Spleen (tissue), 7 donors: ENCODE measurements at regions not wholly inside any gene's neighbourhood (a gene's known extent, or its start where the extent isn't known, plus 50 kb on each side); places are given as distances from the start of the nearest gene placed in this dataset.

Experiments used
- POLR2A ChIP-seq, 3 donors: fragments of 450-650 bp; IDR thresholded peaks; one replicate each; pipeline ENCODE4 v1.5.1; 2017; ENCODE audit warnings: antibody characterized with exemption in 3 of 3, mild to moderate bottlenecking in 1 of 3
- TF ChIP-seq, protein P1 (sequence below), 11 experiments: fragments of 200-600 bp in 7 of 11; fragments of 450-650 bp in 4 of 11; sonication (generic) in 4 of 11; IDR thresholded peaks in 8 of 11; conservative IDR thresholded peaks in 3 of 11; 1 replicate in 7 of 11; 2 replicates in 4 of 11; pipeline versions ENCODE4 v1.4.0 to v1.8.0; 2016 to 2021; ENCODE audit warnings: antibody characterized with exemption in 11 of 11, inconsistent platforms in 4 of 11, mild to moderate bottlenecking in 1 of 11
- donor health status: DM: no; HTN: no; CAD: no; lungs with moderate emphysema.
- donor health status: DM: no; HTN: no; CAD: no.
- donor health status: DM: no; HTN: no; CAD: no.

DNA sequence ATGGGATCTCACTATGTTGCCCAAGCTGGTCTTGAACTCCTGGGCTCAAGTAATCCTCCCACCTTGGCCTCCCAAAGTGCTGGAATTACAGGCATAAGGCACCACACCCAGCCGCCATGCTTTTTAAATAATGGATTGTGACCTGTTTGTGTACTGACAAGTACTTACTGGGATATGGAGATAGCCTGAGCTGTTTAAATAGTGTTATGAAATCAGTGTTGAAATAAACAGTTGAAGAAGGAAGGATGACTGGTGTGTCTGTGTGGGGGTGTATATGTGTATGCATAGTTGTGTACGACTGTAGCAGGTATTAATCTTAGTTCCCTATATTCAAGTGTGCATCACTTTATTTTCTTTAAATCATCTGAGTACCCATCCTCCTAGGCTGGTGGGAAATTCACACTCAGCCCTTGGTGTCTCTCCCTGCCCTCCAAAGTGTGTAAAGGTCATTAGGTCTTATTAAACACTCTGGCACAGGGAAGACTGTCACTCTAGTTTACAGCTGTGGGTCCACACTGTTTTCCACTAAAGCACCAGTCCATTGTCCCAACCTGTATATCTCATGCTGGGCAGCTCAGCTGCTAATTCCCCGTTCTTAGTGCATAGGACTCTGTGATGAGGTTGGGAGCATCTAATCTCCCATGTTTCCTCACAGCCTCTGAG lies 91.0 kb downstream of the SNX18 start:
- TF ChIP-seq, protein P1, sequence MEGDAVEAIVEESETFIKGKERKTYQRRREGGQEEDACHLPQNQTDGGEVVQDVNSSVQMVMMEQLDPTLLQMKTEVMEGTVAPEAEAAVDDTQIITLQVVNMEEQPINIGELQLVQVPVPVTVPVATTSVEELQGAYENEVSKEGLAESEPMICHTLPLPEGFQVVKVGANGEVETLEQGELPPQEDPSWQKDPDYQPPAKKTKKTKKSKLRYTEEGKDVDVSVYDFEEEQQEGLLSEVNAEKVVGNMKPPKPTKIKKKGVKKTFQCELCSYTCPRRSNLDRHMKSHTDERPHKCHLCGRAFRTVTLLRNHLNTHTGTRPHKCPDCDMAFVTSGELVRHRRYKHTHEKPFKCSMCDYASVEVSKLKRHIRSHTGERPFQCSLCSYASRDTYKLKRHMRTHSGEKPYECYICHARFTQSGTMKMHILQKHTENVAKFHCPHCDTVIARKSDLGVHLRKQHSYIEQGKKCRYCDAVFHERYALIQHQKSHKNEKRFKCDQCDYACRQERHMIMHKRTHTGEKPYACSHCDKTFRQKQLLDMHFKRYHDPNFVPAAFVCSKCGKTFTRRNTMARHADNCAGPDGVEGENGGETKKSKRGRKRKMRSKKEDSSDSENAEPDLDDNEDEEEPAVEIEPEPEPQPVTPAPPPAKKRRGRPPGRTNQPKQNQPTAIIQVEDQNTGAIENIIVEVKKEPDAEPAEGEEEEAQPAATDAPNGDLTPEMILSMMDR (IDR thresholded peaks at IDR 0.05 in 8 of 11, conservative IDR thresholded peaks at IDR 0.05 in 3 of 11) = no peak
- TF ChIP-seq POLR2A (IDR thresholded peaks at IDR 0.05) = no peak
